ENCODE measurements at regions not wholly inside any gene's neighbourhood (a gene's known extent, or its start where the extent isn't known, plus 50 kb on each side); places are given as distances from the start of the nearest gene placed in this dataset.
"Not testable (repeated sequence)": the region's sequence is repeated elsewhere in the genome, so short reads cannot be mapped to it uniquely, and the experiment has no call there.

DNA sequence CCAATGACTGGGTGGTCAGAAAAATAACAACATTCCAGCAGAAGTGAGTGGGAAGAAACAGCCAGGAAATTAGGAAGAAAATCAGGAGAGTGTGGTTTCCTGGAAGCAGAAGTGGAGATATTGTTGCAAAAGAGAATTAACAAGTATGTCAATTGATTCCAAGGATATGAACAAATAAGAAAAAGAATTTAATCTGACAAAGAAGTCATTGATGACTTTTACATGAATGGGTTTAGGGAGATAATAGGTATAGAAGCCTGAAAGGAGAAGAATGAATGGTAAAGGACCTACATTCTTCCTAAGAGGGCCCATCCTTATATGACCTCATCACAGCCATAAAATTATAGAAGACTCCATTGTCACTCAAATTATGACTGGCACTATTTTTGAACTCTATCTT is 1440.1 kb downstream of the OTOL1 start:
- no peak for DNase-seq

DNA sequence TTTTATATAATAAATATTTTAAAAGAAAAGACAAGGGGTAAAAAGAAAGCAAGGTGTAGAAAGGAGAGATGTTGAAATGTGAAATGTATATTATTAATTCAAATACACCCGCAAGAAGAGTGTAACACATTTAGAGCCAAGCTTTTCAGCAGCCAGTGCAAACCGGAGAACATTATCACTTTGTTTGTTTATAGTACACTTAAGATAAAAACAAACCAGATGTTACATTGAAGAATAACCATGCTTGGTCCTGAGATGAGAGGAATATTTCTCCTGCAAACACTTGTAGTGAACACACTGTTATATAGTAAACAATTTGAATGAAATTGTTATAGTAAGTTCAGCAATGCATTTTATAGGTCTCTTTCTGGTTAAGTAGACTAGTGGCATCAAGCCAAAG is 1441.5 kb downstream of the OTOL1 start:
- DNase-seq = no peak

DNA sequence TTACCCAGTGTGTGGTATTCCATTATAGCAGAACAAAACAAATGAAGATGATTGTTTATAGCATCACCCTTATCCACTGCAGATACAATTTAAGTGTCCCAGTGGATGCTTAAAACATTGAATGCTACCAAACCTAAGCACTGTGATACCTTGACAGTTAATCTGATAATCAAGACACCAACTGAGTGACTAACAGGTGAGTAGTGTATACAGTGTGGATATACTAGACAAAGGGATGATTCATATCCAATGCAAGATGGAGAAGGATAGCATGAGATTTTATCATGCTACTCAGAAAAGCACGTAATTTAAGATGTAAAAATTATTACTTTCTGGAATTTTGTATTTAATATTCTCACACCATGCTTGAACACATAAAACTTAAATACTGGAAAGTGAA is 1449.0 kb downstream of the OTOL1 start:
- no peak for DNase-seq

DNA sequence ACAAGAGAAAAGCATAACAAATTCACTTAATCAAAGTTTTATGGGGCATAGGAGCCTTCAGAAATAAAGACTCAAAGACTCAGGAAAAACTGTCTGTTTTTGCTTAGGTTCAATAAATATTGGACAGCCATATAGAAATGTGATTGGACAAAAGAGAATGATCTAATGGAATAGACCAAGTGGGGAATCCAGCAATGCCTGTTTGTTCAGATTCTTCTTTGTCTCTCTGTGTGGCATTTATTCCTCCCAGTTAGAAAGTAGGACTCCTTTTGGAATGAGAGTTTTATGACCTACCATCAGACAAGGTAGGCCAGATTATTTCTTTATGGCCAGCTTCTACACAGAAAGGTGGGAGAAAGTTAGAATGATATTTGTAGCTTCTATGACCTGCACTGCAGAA is 1460.1 kb downstream of the OTOL1 start:
- DNase-seq = no peak

DNA sequence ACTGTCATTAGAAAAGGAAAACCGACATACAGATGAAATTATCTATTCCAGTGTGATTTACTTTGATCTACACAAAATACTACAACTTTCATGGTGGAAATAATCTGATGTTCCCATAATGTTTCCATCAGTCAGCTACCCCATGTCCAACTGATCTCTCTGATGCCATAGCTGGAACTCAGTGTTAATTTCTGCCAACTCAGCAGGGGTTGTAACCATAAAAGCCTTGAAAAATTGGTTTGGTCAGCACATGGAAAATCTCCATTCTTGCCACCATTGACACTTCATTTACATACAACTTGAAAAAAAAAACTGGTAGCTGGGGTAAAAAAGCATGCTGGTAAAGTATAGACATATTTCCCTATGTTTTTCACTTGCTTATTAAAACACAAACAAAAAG is 1463.7 kb downstream of the OTOL1 start:
- DNase-seq = no peak

DNA sequence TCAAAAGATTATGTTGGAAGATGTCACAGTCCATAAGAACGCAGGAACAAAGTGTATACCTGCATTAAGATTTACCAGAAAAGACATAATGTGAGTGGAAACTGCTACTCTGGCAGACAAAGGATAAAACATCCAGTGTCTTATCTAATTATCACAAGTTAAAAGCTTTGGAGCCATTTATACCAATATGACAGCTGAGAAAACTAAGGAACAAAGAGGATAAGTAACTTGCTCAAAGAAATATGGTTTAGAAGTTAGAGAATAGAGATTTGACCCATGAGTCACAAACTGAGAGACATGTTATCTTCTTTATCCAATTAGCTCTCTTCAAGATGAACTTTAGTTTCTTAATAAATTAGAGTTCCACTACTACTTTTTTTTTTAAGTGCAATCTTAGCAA is 1473.7 kb downstream of the OTOL1 start:
- DNase-seq = no peak

DNA sequence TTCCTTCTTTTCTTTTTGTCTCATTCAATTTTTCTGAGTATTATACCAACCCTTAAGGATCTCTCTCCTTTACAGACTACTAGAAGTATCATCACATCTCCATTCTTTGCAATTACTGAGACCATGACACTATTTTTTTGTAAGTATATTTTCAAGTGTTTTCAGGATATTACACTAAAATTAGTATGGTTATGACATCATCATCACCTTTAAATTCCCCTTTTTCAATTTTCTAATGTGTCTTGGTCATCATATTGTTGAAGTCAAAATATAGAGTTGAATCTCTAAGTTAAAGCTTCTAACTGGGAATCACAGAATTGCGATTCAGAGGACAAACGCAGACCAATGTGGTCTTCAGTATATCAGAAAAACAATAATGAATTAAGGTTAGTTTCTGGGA is 1475.1 kb downstream of the OTOL1 start:
- no peak for DNase-seq

DNA sequence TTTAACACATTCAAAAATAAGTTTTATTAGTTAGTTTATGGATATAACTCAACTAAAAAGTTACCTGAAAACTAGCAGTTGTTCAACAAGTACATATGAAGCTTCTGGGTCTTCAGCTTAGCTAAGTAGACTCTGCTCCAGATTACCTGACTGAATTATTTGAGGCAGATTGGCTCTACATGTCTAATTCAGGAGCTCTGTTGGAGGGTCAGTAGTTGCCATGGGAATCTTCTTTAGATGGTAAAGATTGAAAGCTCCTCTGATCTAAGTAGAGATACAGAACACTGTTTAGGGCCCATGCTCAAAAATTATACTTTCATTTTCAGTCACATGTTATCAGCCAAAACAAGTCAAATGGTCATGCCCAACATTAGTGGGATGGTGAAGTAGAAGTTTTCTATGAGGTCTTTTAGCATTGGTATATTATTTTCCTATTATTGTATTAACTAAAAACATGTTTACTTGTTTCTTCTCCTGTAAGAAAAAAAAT is 1476.9 kb downstream of the OTOL1 start:
- DNase-seq = no peak

DNA sequence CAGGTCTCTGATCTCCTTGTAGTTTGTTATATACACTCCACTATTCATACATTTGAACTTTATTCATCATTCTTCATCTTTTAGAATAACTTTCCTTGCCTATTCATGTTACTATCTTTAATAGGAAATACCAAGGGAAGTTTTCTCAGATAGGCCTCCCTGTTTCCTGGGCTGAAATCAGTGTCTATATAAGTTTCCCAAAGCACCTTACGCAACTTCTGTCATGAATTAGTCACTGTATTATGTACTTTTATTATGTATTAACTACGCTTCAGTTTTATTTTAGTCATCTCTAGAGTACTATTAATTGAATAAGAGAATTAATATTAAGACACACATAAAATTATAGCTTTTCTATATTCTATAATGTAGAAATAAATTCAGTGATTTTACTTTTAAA is 1481.5 kb downstream of the OTOL1 start:
- no peak for DNase-seq

DNA sequence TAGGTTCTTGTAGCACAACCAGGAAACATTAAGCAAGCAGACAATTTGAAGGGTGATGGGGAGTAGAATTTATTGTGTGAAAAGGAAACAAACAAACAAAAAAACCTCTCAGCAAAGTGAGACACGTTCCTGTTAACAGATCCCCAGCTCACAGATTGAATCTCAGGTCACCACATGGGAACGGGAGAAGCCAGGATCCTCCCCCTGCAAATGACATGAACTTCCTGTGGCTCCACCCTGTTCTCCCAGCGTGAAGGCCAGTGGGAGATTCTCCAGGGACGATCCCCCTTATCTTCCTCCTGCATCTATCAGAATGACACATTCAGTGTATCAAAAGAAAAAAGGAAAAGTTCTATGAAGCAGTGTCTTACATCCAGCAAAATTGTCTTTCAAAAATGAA is 1488.1 kb downstream of the OTOL1 start:
- DNase-seq = no peak

DNA sequence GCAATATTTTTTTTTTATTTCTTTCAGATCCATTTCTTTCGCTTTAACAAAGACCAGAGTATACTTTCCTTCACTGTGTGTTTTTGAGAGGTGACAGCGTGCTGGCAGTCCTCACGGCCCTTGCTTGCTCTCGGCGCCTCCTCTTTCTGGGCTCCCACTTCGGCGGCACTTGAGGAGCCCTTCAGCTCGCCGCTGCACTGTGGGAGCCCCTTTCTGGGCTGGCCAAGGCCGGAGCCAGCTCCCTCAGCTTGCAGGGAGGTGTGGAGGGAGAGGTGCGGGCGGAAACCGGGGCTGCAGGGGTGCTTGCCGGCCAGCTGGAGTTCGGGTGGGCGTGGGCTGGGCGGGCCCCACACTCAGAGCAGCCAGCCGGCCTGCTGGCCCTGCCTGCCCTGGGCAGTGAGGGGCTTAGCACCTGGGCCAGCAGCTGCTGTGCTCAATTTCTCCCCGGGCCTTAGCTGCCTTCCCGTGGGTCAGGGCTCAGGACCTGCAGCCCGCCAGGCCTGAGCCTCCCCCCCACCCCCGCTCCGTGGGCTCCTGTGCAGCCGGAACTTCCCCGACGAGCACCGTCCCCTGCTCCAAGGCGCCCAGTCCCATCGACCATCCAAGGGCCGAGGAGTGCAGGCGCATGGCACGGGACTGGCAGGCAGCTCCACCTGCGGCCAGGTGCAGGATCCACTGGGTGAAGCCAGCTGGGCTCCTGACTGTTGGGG is 1490.6 kb downstream of the OTOL1 start:
- DNase-seq = not testable (repeated sequence)

DNA sequence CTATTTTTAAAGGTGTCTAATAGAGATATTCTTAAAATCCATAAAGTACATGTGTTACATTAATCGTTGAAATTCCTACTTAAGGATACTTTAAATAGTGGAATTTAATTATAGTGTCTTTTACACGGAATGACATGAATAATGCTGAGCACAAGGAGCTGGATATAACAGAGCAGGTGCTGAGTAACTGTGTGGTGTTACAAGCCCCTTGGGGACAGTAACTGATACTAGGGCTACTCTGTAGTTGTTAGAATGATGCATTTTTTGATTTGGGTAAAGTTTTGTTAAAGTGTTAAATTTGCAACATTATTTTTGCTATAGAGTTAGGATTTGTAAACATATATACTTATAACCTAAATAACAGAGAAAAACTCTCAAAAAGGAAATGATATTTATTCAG is 1496.1 kb downstream of the OTOL1 start:
- no peak for DNase-seq

DNA sequence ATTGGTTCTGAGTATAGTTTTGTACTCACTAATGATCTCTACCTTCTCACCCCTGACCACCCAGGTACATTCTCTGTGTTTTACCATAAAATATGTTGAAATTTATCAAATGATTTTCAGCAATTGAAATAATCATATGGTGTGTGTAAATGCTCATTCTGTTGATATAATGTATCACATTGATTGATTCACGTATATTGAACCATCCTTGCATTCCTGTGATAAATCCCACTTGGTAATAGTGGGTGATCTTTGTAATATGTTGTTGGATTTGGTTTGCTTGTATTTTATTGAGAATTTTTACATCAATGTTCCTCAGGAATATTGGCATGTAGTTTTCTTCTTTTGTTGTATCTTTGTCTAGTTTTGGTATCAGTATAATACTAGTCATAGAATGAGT is 1497.6 kb downstream of the OTOL1 start:
- no peak for DNase-seq

DNA sequence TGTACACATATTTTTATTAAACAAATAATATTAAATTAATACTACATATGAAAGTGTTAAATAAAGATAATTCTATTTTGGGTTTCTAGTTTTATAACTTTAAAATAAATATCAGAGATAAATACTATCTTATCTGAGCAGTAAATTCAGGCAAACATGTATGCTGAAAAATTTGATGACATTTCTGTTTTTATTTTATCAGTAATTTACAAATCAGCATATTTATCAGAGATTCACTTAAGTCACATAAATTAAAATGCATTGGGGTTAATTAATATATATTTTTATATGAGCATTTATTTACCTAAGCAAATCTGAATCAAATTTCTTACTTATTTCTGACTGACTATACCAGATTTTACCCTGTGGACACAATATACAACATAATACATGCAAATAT is 1499.8 kb downstream of the OTOL1 start:
- DNase-seq = no peak

DNA sequence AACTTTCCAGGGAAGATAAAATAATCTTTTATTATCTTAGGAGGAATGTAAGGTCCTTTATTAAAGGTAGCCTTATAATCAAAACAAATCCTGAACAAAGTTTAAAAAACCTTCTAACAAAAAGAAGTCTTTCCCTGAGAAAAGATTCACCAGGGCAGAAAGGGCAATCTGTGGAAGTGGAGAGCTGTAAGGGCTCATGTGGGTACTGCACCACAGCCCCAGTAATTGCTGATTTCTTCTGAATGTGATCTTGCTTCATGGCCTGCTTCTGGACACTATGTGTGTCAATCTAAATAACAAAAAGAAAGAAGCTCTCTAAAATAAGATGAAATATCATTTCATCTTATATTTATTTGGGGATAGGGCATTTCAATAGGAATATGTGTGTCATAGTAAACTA is 1501.6 kb downstream of the OTOL1 start:
- no peak for DNase-seq

DNA sequence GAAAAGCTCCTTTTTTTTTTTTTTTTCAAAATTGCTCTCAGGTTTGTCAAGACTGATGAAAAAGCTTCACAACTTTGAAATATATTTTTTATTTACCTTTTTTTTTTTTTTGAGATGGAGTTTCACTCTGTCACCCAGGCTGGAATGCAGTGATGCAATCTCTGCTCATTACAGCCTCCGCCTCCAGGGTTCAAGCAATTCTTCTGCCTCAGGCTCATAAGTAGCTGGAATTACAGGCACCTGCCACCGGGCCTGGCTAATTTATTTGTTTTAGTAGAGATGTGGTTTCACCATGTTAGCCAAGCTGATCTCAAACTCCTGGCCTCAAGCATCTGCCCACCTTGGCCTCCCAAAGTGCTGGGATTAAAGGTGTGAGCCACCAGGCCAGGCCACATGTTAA is 1515.0 kb downstream of the OTOL1 start:
- no peak for DNase-seq

DNA sequence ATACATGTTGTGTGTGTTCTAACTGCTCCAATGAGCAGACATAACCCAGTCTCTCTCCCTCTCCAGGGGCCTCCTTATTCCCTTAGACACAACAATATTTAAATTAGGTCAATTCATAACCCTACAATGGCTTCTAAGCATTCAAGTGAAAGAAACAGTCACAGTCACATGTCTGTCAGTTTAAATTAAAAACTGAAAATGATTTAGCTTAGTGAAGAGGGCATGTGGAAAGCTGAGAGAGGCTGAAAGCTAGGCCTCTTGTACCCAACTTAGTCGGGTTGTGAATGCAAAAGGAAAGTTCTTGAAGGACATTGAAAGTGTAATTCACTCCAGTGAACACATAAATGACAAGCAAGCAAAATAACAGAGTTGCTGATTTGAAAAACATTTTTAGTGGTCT is 1519.6 kb downstream of the OTOL1 start:
- no peak for DNase-seq

DNA sequence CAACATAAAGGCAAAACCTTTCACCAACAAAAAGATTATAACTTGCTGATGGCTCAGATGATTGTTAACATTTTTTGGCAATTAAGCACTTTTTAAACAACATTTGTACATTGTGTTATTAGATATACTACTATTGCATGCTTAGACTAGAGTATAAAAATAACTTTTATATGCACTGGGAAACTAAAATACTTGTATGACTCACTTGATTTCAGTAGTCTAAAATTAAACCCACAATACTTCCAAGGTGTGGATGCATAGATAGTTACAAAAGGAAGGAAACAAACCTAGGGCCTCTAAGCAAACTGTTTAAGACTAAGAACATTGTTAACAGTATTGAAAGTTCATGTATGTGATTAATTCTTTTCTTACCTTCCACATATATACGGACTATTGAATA is 1521.5 kb downstream of the OTOL1 start:
- DNase-seq = no peak

DNA sequence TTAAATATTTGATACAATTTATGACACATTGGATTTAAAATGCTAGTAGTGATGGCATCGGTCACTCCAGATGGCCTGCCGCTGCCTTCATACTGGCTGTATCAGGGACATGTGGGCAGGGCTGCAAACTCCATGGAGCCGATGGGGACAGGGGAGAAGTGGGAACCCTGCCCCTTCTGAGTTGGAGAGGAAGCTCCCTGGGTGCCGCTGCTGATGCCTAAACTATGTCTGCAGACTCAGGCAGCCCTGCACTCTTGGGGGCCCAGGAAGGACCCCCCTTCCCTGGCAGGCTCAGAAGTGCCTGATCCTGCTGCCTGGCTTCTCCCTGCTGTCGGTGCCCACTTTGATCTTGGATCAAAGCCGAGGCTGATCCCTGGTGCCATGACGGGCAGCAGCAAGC is 1522.1 kb downstream of the OTOL1 start:
- no peak for DNase-seq

DNA sequence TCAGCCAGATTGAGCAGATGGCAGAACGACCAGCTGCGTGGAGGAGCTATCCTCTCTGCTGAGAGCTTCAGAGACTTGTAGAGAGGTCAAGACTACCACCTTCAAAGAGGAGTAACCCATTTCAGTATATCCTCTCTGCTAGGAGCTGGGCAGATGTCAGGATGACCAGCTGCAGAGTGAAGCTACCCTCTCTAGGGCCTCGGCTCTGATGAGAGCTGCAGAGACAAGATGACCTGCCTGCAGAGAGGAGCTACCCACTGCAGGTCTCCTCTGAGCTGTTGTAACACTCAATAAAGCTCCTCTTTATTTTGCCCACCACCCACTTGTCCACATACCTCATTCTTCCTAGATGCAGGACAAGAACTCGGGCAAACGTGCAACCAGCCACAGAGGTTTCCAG is 1522.7 kb downstream of the OTOL1 start:
- DNase-seq = no peak

DNA sequence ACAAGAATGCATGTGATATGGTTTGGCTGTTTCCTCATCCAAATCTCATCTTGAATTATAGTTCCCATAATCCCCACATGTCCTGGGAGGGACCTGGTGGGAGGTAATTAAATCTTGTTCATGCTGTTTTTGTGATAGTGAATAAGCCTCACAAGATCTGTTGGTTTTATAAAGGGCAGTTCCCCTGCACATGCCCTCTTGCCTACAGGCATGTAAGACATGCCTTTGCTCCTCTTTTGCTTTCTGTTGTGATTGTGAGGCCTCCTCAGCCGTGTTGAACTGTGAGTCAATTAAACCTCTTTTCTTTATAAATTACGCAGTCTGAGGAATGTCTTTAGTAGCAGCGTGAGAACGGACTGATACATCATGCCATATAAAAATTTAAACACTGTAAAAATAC is 1537.0 kb downstream of the OTOL1 start:
- no peak for DNase-seq

DNA sequence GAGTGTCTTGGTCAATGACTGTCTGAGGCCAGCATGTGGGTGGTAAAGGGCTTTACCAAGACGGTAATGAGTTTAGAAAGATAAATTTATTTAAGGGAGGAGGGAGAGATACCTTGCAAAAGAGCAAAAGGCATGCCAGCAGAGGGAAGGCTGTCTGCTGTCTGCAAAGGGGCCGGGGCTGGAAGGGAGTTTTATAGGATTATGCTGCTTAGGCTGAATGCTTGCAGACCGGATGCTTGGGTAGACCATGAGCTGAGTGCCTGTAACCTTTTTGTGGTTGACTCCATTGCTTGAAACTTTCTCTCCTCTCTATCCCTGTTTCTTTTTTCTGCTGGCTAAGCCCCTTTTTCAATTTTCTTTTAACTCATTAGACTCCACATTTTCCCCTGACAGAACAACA is 1543.0 kb downstream of the OTOL1 start:
- DNase-seq = no peak

DNA sequence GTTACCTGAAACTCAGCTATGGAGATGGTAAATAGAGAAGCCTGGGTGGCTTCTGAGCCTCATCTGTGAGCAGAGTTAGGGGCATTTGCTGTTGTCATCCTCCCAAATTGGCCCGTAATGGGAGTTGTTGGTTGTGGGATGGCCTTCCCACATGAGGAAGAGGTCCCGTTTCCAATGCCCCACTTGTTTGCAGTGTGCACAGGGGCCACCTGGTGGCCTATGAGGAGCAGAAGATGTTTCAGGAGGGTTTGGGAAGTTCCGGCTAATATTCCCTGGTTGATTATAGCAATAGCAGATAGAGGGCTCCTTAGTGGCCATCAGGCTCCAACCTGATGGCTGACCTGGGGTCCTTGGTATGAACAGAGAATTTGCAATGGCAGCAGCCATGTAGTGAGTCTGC is 1546.5 kb downstream of the OTOL1 start:
- no peak for DNase-seq

DNA sequence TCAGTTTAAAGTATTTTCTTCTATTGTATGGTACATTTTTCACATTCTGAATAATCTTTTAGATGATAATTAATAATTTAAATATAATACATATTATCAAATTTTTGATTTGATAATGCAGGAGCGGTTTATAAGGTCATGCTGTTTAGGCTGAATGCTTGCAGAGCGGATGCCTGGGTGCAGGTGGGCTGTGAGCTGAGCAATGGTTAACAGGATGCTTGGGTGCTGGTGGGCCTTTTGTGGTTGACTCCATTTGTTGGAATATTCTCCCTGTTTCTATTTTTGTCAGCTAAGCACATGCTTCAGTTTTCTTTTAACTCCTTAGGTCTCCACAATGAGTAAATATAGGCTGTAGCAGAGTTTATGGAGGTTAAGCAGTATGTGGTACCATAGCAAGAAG is 1549.3 kb downstream of the OTOL1 start:
- no peak for DNase-seq

DNA sequence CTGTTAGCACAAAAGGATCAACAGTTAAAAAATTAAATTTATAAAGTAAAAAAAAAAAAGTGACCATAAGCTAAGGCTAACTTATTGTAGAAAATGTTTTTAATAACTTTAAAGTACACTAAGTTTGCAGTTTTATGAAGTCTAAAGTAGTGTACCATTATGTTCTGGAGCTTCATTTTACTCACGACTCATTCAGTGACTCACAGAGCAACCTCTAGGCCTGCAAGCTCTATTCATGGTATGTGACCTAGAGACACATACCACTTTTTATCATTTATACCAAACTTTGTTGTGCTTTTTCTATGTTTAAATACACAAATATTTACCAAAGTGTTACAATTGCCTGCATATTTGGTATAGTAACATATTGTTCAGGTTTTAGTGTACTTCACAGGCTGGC is 1552.3 kb downstream of the OTOL1 start:
- DNase-seq = no peak
